SKM-1 treated with dmso at 0.1 percent for 144 hours (cell line): ENCODE measurements at regions not wholly inside any gene's neighbourhood (a gene's known extent, or its start where the extent isn't known, plus 50 kb on each side); places are given as distances from the start of the nearest gene placed in this dataset.

Experiments
- DNase-seq: peaks from one replicate; lab custom pipeline; 2025; ENCODE audit not compliant: unreplicated experiment; lab: John Stamatoyannopoulos, UW

DNA sequence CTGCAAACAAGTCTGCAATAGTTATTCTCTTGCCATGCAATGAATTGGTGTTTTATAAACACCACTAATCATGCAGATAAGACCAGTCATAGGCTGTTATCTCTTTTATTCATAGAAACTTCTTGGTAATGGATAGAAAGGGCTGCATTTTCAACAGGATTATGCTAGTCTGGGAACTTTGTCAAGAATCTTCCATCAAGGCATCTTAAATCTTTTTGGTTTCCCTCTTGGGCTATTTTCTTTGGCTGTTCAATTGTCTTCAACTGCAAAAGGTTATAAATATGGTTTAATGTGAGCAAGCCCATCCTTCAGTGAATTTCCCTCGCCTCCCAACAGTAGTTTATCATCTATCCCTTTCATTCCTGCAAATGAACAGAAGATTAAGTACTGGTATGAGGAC, 59.0 kb upstream of the MINAR1 start:
- DNase-seq, result no peak

DNA sequence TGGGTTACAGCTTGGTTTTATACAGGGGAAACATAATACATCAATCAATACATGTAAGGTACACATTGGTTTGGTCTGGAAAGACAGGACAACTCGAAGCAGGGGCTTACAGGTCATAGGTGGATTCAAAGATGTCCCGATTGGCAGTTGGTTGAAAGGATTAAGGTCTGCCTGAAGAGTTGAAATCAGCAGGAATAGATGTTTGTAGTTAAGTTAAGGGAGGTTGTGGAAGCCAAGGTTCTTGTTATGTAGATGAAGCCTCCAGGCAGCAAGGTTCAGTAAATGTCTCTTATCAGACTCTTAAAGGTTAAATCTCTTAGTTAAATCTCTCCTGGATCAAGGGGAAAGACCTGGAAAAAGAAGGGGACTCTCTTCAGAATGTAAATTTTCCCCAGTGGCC, 58.4 kb upstream of the MINAR1 start:
- no peak for DNase-seq

GRCh38 chr15:79376383-79376782, 55.8 kb upstream of the MINAR1 start:
- no peak for DNase-seq

DNA sequence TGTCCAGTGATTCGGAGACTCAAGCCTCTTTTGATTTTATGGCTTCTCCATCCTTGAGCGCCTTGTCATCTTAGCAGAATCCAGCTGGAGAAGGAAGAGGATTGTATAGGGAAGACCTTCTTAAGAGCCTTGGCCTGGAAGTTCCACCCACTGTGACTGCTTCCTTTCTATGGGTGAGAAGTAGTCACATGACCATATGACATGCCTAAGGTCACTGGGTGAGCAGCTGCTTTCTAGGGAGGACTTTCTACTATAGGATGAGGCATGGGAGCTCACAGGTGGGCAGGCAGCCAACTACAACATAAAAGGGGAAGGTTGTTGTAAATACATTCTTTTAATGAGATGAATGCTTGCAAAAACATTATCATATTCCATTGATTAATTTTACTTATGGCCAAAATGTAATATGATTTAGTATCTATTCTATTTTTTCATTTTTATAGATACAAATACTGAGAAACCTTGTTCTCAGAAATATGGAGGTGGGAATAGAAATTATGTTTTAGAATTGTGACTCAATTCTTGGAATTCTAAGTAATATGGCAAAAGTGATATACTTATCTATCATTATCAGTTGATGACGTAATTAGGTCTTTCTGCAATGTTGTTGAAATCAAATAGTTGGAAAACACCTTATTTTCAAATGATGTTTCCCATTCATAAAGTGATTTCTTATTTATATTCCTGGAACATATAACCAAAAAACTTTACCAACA, 53.6 kb upstream of the MINAR1 start:
- DNase-seq, result no peak

DNA sequence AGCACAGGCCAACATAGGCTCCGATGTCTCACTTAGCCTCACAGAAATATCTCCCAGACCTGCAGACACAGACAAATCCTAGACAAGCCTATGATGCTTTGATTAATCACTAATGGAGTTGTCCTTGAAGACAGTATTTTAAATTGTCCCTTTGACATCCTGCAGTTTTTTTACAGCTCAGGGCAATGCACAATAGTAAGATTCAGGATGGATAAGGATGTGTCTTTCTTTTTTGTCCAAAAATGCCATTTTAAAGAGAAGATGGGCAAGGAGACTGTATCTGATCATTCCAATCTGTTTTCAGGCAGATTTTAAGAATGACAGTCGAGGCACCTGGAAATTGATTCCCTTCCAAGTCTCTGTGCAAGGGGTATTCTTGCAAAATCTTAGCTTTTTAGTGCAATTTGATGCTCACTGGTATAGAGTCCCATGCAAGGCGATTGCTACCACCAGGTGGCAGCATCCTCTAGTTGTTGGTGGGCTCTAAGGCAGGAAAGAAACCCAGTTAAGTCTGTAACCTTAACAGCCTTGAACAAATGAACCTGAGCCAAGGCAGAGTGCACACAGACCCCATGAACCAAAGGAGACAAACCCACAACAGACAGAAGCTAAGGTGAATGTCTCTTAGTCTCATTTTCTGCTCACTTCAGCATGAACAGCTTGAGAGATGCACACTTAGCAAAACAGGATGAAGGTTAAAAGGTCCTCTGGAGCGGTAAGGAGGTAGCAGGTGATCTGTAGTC, 51.2 kb upstream of the MINAR1 start:
- DNase-seq, result peak; percentile 35

DNA sequence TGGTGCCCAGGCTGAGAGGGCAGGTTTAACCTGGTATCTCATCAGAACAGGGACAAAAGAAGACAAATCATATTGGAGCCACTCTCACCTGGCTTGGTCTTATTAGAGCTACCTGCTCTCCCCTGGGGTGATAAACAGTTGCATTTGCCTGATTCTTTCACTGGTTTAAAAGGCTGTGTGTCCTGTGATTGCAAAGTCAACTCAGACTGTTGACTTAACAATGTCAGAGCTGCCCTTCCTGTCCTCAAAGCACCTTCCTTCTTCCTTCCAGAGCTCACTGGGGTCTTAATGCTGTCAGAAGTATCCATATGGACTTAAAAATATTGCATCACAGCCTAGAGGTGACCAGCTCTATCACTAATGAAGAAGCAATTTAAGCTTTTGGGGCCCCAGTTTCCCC, 50.5 kb upstream of the MINAR1 start:
- no peak for DNase-seq
